ENCODE measurements at regions not wholly inside any gene's neighbourhood (a gene's known extent, or its start where the extent isn't known, plus 50 kb on each side); places are given as distances from the start of the nearest gene placed in this dataset.

- TF ChIP-seq, protein P1, sequence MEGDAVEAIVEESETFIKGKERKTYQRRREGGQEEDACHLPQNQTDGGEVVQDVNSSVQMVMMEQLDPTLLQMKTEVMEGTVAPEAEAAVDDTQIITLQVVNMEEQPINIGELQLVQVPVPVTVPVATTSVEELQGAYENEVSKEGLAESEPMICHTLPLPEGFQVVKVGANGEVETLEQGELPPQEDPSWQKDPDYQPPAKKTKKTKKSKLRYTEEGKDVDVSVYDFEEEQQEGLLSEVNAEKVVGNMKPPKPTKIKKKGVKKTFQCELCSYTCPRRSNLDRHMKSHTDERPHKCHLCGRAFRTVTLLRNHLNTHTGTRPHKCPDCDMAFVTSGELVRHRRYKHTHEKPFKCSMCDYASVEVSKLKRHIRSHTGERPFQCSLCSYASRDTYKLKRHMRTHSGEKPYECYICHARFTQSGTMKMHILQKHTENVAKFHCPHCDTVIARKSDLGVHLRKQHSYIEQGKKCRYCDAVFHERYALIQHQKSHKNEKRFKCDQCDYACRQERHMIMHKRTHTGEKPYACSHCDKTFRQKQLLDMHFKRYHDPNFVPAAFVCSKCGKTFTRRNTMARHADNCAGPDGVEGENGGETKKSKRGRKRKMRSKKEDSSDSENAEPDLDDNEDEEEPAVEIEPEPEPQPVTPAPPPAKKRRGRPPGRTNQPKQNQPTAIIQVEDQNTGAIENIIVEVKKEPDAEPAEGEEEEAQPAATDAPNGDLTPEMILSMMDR (IDR thresholded peaks at IDR 0.05; ENCODE audit: low read depth, low read length, poor library complexity, severe bottlenecking), result no peak
- no peak for TF ChIP-seq EZH2phosphoT487 (IDR thresholded peaks at IDR 0.05; ENCODE audit: borderline replicate concordance, low read length)
Observed at GRCh38 chr2:128464456-128464855, 145.8 kb upstream of the HS6ST1 start.

Measured in DOHH2 (cell line).